Osteocyte (in vitro differentiated cells): ENCODE measurements at regions not wholly inside any gene's neighbourhood (a gene's known extent, or its start where the extent isn't known, plus 50 kb on each side); places are given as distances from the start of the nearest gene placed in this dataset.

Experiments used
- DNase-seq: peaks from one replicate; pipeline ENCODE4 v3.0.0; 2021; ENCODE audit warnings: mixed read lengths; ENCODE audit not compliant: unreplicated experiment; ENCODE audit errors: extremely low spot score
- H3K27ac Mint-ChIP-seq: one replicate; pipeline ENCODE4 v1.8.0; 2021; ENCODE audit warnings: mild to moderate bottlenecking, mixed read lengths; ENCODE audit not compliant: unreplicated experiment
- H3K27me3 Mint-ChIP-seq: one replicate; pipeline ENCODE4 v1.8.0; 2021; ENCODE audit warnings: mixed read lengths; ENCODE audit not compliant: unreplicated experiment
- H3K36me3 Mint-ChIP-seq: one replicate; pipeline ENCODE4 v1.8.0; 2021; ENCODE audit warnings: mixed read lengths; ENCODE audit not compliant: unreplicated experiment
- H3K4me1 Mint-ChIP-seq: one replicate; pipeline ENCODE4 v1.8.0; 2021; ENCODE audit warnings: mixed read lengths; ENCODE audit not compliant: unreplicated experiment
- H3K4me3 Mint-ChIP-seq: one replicate; pipeline ENCODE4 v1.8.0; 2021; ENCODE audit warnings: mild to moderate bottlenecking, moderate library complexity, mixed read lengths; ENCODE audit not compliant: unreplicated experiment
- H3K9me3 Mint-ChIP-seq: one replicate; pipeline ENCODE4 v1.8.0; 2021; ENCODE audit warnings: mixed read lengths; ENCODE audit not compliant: unreplicated experiment
- TF ChIP-seq, protein P1 (sequence below): fragments of 200-600 bp; sonication (generic); IDR thresholded peaks from 2 replicates; pipeline ENCODE4 v1.5.0; 2021; ENCODE audit warnings: antibody characterized with exemption, mild to moderate bottlenecking, moderate library complexity

- H3K36me3 Mint-ChIP-seq = no peaks in the 10 kb centered on the region
These were observed 247.3 kb downstream of the ETV1 start for GRCh38 chr7:13742126-13742525.

DNA sequence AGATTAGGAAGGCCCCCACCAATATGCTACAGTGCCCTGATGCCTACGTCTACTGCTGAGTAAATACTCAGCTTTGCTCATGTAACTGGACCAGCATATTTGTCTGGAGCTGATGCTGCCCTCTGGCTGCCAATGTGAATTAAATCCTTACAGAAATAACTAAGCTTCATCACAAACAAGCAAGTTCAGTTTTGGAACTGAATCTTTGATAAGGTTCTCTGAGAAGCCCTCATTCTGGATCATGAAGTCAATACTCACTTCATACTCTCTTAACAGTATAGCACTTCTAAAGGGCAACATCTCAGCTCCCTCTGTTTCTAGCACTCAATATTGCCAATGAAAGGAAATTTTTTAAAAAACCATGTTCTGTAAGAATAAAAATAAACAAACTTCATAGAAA lies 246.7 kb downstream of the ETV1 start:
- DNase-seq = no peak
- Mint-ChIP-seq H3K36me3 (no peaks in the 10 kb centered on the region), H3K27me3 (no peaks in the 10 kb centered on the region), H3K9me3 (no peaks in the 10 kb centered on the region), H3K27ac (no peak overlapping the region), H3K4me1 (no peaks in the 10 kb centered on the region), H3K4me3 (no peak overlapping the region)
- TF ChIP-seq, protein P1, sequence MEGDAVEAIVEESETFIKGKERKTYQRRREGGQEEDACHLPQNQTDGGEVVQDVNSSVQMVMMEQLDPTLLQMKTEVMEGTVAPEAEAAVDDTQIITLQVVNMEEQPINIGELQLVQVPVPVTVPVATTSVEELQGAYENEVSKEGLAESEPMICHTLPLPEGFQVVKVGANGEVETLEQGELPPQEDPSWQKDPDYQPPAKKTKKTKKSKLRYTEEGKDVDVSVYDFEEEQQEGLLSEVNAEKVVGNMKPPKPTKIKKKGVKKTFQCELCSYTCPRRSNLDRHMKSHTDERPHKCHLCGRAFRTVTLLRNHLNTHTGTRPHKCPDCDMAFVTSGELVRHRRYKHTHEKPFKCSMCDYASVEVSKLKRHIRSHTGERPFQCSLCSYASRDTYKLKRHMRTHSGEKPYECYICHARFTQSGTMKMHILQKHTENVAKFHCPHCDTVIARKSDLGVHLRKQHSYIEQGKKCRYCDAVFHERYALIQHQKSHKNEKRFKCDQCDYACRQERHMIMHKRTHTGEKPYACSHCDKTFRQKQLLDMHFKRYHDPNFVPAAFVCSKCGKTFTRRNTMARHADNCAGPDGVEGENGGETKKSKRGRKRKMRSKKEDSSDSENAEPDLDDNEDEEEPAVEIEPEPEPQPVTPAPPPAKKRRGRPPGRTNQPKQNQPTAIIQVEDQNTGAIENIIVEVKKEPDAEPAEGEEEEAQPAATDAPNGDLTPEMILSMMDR = peak; percentile 74

More at GRCh38 chr7:13742126-13742525, 247.3 kb downstream of the ETV1 start:
- Mint-ChIP-seq H3K27me3 (no peaks in the 10 kb centered on the region), H3K27ac (no peak overlapping the region), H3K4me3 (no peak overlapping the region), H3K9me3 (no peaks in the 10 kb centered on the region), H3K4me1 (no peaks in the 10 kb centered on the region)
- TF ChIP-seq, protein P1 = no peak
- no peak for DNase-seq

GRCh38 chr7:13743226-13743625 lies 246.2 kb downstream of the ETV1 start:
- no peaks in the 10 kb centered on the region for H3K27me3 Mint-ChIP-seq
- H3K36me3 Mint-ChIP-seq = no peaks in the 10 kb centered on the region
- DNase-seq = no peak
- H3K9me3 Mint-ChIP-seq = no peaks in the 10 kb centered on the region
- TF ChIP-seq, protein P1 = no peak
- H3K4me1 Mint-ChIP-seq = no peaks in the 10 kb centered on the region
- no peak overlapping the region for H3K4me3 Mint-ChIP-seq
- H3K27ac Mint-ChIP-seq = no peak overlapping the region

- DNase-seq = no peak
- Mint-ChIP-seq H3K36me3 (no peaks in the 10 kb centered on the region), H3K9me3 (no peaks in the 10 kb centered on the region), H3K4me3 (no peak overlapping the region), H3K27me3 (no peaks in the 10 kb centered on the region), H3K4me1 (peaks cover 5% of the 10 kb centered on the region), H3K27ac (no peak overlapping the region)
- TF ChIP-seq, protein P1 = no peak
These were observed 243.9 kb downstream of the ETV1 start for GRCh38 chr7:13745530-13745929.

- no peaks in the 10 kb centered on the region for H3K9me3 Mint-ChIP-seq
- H3K27ac Mint-ChIP-seq = no peak overlapping the region
- no peaks in the 10 kb centered on the region for H3K36me3 Mint-ChIP-seq
- no peak overlapping the region for H3K4me3 Mint-ChIP-seq
- H3K4me1 Mint-ChIP-seq = peaks cover 5% of the 10 kb centered on the region
- no peak for DNase-seq
- peaks cover 2% of the 10 kb centered on the region for H3K27me3 Mint-ChIP-seq
- TF ChIP-seq, protein P1 = no peak
These were observed 240.5 kb downstream of the ETV1 start for GRCh38 chr7:13748998-13749397.
